ENCODE measurements at regions not wholly inside any gene's neighbourhood (a gene's known extent, or its start where the extent isn't known, plus 50 kb on each side); places are given as distances from the start of the nearest gene placed in this dataset.
"Not testable (repeated sequence)": the region's sequence is repeated elsewhere in the genome, so short reads cannot be mapped to it uniquely, and the experiment has no call there.

GRCh38 chr2:239644594-239644993, 243.8 kb upstream of the HDAC4 start:
- TF ChIP-seq, protein P1, sequence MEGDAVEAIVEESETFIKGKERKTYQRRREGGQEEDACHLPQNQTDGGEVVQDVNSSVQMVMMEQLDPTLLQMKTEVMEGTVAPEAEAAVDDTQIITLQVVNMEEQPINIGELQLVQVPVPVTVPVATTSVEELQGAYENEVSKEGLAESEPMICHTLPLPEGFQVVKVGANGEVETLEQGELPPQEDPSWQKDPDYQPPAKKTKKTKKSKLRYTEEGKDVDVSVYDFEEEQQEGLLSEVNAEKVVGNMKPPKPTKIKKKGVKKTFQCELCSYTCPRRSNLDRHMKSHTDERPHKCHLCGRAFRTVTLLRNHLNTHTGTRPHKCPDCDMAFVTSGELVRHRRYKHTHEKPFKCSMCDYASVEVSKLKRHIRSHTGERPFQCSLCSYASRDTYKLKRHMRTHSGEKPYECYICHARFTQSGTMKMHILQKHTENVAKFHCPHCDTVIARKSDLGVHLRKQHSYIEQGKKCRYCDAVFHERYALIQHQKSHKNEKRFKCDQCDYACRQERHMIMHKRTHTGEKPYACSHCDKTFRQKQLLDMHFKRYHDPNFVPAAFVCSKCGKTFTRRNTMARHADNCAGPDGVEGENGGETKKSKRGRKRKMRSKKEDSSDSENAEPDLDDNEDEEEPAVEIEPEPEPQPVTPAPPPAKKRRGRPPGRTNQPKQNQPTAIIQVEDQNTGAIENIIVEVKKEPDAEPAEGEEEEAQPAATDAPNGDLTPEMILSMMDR (IDR thresholded peaks at IDR 0.05 in 2 of 3, conservative IDR thresholded peaks at IDR 0.05 in 1 of 3; ENCODE audit: control insufficient read depth in 2 of 3, extremely low read depth in 1 of 3, insufficient read depth in 1 of 3, low read depth in 3 of 3, low read length in 3 of 3) = not testable (repeated sequence)
- TF ChIP-seq, protein P2, sequence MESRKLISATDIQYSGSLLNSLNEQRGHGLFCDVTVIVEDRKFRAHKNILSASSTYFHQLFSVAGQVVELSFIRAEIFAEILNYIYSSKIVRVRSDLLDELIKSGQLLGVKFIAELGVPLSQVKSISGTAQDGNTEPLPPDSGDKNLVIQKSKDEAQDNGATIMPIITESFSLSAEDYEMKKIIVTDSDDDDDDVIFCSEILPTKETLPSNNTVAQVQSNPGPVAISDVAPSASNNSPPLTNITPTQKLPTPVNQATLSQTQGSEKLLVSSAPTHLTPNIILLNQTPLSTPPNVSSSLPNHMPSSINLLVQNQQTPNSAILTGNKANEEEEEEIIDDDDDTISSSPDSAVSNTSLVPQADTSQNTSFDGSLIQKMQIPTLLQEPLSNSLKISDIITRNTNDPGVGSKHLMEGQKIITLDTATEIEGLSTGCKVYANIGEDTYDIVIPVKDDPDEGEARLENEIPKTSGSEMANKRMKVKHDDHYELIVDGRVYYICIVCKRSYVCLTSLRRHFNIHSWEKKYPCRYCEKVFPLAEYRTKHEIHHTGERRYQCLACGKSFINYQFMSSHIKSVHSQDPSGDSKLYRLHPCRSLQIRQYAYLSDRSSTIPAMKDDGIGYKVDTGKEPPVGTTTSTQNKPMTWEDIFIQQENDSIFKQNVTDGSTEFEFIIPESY (IDR thresholded peaks at IDR 0.05) = not testable (repeated sequence)
- TF ChIP-seq POLR2A (IDR thresholded peaks at IDR 0.05; ENCODE audit: low read depth, low read length); SUZ12 (IDR thresholded peaks at IDR 0.05; ENCODE audit: unreplicated experiment); PRDM15 (CRISPR knock-in tag; IDR thresholded peaks at IDR 0.05); CHD2 (IDR thresholded peaks at IDR 0.05; ENCODE audit: borderline replicate concordance, low read depth, low read length); RAD21 (IDR thresholded peaks at IDR 0.05; ENCODE audit: insufficient read depth, low read depth, low read length); CEBPZ (IDR thresholded peaks at IDR 0.05; ENCODE audit: low read depth, low read length); MAX (IDR thresholded peaks at IDR 0.05; ENCODE audit: low read depth, low read length); DPF2 (IDR thresholded peaks at IDR 0.05); BMI1 (IDR thresholded peaks at IDR 0.05; ENCODE audit: borderline replicate concordance); ATF3 (IDR thresholded peaks at IDR 0.05; ENCODE audit: borderline replicate concordance, extremely low read depth, low read depth, low read length); NR2F1 (conservative IDR thresholded peaks at IDR 0.05); TARDBP (IDR thresholded peaks at IDR 0.05; ENCODE audit: borderline replicate concordance): not testable (repeated sequence)

All from GM12878 (cell line).